GM12891 (cell line): ENCODE measurements at regions not wholly inside any gene's neighbourhood (a gene's known extent, or its start where the extent isn't known, plus 50 kb on each side); places are given as distances from the start of the nearest gene placed in this dataset.

Experiments
- DNase-seq: peaks from one replicate; pipeline ENCODE4 v3.0.0; 2011; ENCODE audit warnings: low spot score; ENCODE audit not compliant: insufficient read length
- FAIRE-seq: peaks from 2 replicates; lab custom pipeline; 2011; peaks lifted over from hg19 to GRCh38; lab: Jason Lieb, UNC
- PAX5 ChIP-seq: IDR thresholded peaks from 2 replicates; pipeline ENCODE4 v1.6.1; 2011; ENCODE audit warnings: low read length, moderate library complexity, mild to moderate bottlenecking; ENCODE audit not compliant: insufficient read depth, severe bottlenecking
- POLR2A ChIP-seq: IDR thresholded peaks from 2 replicates; pipeline ENCODE4 v1.6.1; 2011; ENCODE audit warnings: low read depth, low read length, control low read depth
- POLR2AphosphoS5 ChIP-seq: IDR thresholded peaks from 2 replicates; pipeline ENCODE4 v1.6.1; 2011; ENCODE audit warnings: low read depth, low read length, control low read depth
- POU2F2 ChIP-seq: IDR thresholded peaks from 2 replicates; pipeline ENCODE4 v1.6.1; 2011; ENCODE audit warnings: low read depth, mild to moderate bottlenecking, control low read depth, low read length, moderate library complexity
- SPI1 ChIP-seq: IDR thresholded peaks from 2 replicates; pipeline ENCODE4 v1.6.1; 2011; ENCODE audit warnings: low read depth, low read length, control low read depth
- TAF1 ChIP-seq: IDR thresholded peaks from 2 replicates; pipeline ENCODE4 v1.6.1; 2011; ENCODE audit warnings: low read depth, low read length, control low read depth

- FAIRE-seq = no peak
Observed at GRCh38 chr4:81664079-81664478, 192.4 kb upstream of the RASGEF1B start.

GRCh38 chr4:81663368-81663767 lies 191.7 kb upstream of the RASGEF1B start:
- no peak for FAIRE-seq
- DNase-seq = no peak
- no peak for TF ChIP-seq SPI1
- no peak for TF ChIP-seq POLR2A
- no peak for TF ChIP-seq TAF1
- TF ChIP-seq POLR2AphosphoS5 = no peak
- TF ChIP-seq POU2F2 = no peak
- no peak for TF ChIP-seq PAX5

More at GRCh38 chr4:81664079-81664478, 192.4 kb upstream of the RASGEF1B start:
- TF ChIP-seq POU2F2 = no peak
- TF ChIP-seq PAX5 = no peak
- TF ChIP-seq TAF1 = no peak
- TF ChIP-seq SPI1 = no peak
- TF ChIP-seq POLR2A = no peak
- TF ChIP-seq POLR2AphosphoS5 = no peak
- no peak for DNase-seq

GRCh38 chr4:81659051-81659450 lies 187.3 kb upstream of the RASGEF1B start:
- TF ChIP-seq PAX5 (no peak), POLR2A (no peak), POU2F2 (no peak), SPI1 (no peak), POLR2AphosphoS5 (no peak), TAF1 (no peak)
- no peak for DNase-seq
- no peak for FAIRE-seq

GRCh38 chr4:81652069-81652478 lies 180.4 kb upstream of the RASGEF1B start:
- DNase-seq = no peak
- TF ChIP-seq POLR2A = no peak
- TF ChIP-seq POU2F2 = no peak
- TF ChIP-seq POLR2AphosphoS5 = no peak
- TF ChIP-seq PAX5 = no peak
- no peak for TF ChIP-seq TAF1
- no peak for TF ChIP-seq SPI1
- FAIRE-seq = no peak

GRCh38 chr4:81651243-81651899 lies 179.7 kb upstream of the RASGEF1B start:
- TF ChIP-seq TAF1 = no peak
- no peak for TF ChIP-seq POU2F2
- TF ChIP-seq POLR2A = no peak
- no peak for TF ChIP-seq POLR2AphosphoS5
- DNase-seq (no peak), FAIRE-seq (no peak)

GRCh38 chr4:81650606-81651242 lies 179.0 kb upstream of the RASGEF1B start:
- FAIRE-seq (no peak), DNase-seq (no peak)
- no peak for TF ChIP-seq SPI1
- no peak for TF ChIP-seq PAX5
- TF ChIP-seq POLR2A = no peak
- TF ChIP-seq TAF1 = no peak
- TF ChIP-seq POU2F2 = no peak
- TF ChIP-seq POLR2AphosphoS5 = no peak

- FAIRE-seq (peak; percentile 65), DNase-seq (peak; percentile 12)
Observed at GRCh38 chr4:81648576-81649275, 177.0 kb upstream of the RASGEF1B start.

GRCh38 chr4:81647388-81647787 lies 175.7 kb upstream of the RASGEF1B start:
- no peak for DNase-seq
- TF ChIP-seq POLR2AphosphoS5 (no peak), POU2F2 (no peak), POLR2A (no peak), SPI1 (no peak), PAX5 (no peak), TAF1 (no peak)
- FAIRE-seq = no peak

More at GRCh38 chr4:81648576-81649275, 177.0 kb upstream of the RASGEF1B start:
- TF ChIP-seq PAX5 = peak; percentile 80
- no peak for TF ChIP-seq POLR2AphosphoS5

GRCh38 chr4:81642543-81642942 lies 170.8 kb upstream of the RASGEF1B start:
- no peak for DNase-seq
- FAIRE-seq = no peak
- TF ChIP-seq POLR2AphosphoS5 = no peak
- TF ChIP-seq TAF1 = no peak
- TF ChIP-seq POU2F2 = no peak
- TF ChIP-seq SPI1 = no peak
- TF ChIP-seq PAX5 = no peak
- TF ChIP-seq POLR2A = no peak

GRCh38 chr4:81639248-81639647 lies 167.5 kb upstream of the RASGEF1B start:
- FAIRE-seq (no peak), DNase-seq (no peak)
- TF ChIP-seq POU2F2 (no peak), PAX5 (no peak), TAF1 (no peak), POLR2AphosphoS5 (no peak), POLR2A (no peak), SPI1 (no peak)
